ENCODE measurements at regions not wholly inside any gene's neighbourhood (a gene's known extent, or its start where the extent isn't known, plus 50 kb on each side); places are given as distances from the start of the nearest gene placed in this dataset.

DNA sequence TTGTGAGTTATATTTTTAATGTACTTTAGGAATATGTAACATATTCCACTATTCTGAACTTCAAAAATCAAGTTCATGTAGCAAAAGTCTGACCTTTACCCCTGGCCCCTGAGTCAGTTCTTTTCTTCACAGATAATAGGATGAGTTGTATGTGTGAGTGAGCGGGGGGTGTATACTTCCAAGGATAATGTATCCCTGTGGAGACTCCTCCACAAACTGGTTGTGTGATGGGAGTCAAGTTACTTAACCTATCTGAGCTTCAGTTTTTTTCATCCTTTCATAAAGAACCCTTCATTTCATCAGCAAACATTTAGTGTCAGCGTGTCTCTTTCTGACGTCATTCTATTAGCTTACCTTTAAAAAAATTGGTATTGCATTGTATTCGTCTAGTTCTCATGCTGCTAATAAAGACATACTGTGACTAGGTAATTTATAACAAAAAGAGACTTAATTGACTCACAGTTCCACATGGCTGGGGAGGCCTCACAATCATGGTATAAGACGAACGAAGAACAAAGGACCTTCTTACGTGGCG lies 288.1 kb upstream of the GPC6 start:
- DNase-seq (no peak), ATAC-seq (no peak)
- no peaks in the 10 kb centered on the region for H3K4me1 Mint-ChIP-seq
- no peaks in the 10 kb centered on the region for H3K27me3 Mint-ChIP-seq
- no peak overlapping the region for H3K4me3 Mint-ChIP-seq
- H3K9me3 ChIP-seq (ENCODE audit: control insufficient read depth, low read length, poor library complexity, severe bottlenecking): no peaks in the 10 kb centered on the region
- H3K36me3 Mint-ChIP-seq (ENCODE audit: low read depth): no peaks in the 10 kb centered on the region
- H3K27ac Mint-ChIP-seq: no peak overlapping the region

- no peak overlapping the region for H3K4me3 Mint-ChIP-seq
- H3K27ac Mint-ChIP-seq: no peak overlapping the region
- H3K9me3 ChIP-seq (ENCODE audit: control insufficient read depth, low read length, poor library complexity, severe bottlenecking): no peaks in the 10 kb centered on the region
- no peaks in the 10 kb centered on the region for H3K4me1 Mint-ChIP-seq
- DNase-seq: no peak
- no peaks in the 10 kb centered on the region for H3K27me3 Mint-ChIP-seq
- H3K36me3 Mint-ChIP-seq (ENCODE audit: low read depth): no peaks in the 10 kb centered on the region
- ATAC-seq: no peak
These were observed 285.4 kb upstream of the GPC6 start for GRCh38 chr13:92941167-92941566.

DNA sequence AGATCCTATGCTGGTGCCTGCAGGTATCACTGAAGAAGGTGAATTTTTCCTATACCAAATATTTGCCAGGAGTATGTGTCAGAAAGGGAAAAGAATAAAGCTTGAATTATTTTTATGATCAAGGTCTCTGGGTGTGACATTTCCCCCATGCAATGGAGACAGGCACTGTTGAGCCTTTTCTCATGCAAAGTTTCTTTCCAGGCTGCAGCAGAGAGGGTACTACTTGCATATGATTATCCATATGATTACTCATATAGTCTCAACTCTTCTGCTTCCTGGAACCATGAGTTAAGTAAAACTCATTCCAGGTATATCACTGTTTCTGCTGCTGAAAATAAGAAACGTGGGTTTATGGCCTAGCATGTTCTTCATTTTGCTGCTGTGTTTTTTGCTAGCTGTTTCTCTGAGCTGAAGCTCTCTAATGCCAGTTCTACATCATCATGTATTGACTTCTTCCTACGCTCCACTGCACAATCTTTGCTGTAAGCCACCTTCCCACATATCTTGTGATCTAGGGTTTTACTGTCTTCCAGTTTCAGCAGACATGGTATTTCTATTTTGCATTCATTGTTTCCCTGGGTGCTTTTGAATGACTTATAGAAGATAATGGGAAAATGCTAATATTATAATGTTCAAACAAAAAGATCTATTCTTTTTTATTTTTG lies 278.7 kb upstream of the GPC6 start:
- DNase-seq: no peak
- H3K36me3 Mint-ChIP-seq (ENCODE audit: low read depth): no peaks in the 10 kb centered on the region
- ATAC-seq: no peak
- no peaks in the 10 kb centered on the region for H3K4me1 Mint-ChIP-seq
- no peaks in the 10 kb centered on the region for H3K9me3 ChIP-seq (ENCODE audit: control insufficient read depth, low read length, poor library complexity, severe bottlenecking)
- H3K4me3 Mint-ChIP-seq: no peak overlapping the region
- H3K27ac Mint-ChIP-seq: no peak overlapping the region
- H3K27me3 Mint-ChIP-seq: no peaks in the 10 kb centered on the region

GRCh38 chr13:92950771-92951170 lies 275.8 kb upstream of the GPC6 start:
- H3K36me3 Mint-ChIP-seq (ENCODE audit: low read depth): no peaks in the 10 kb centered on the region
- no peaks in the 10 kb centered on the region for H3K27me3 Mint-ChIP-seq
- ATAC-seq (no peak), DNase-seq (no peak)
- H3K9me3 ChIP-seq (ENCODE audit: control insufficient read depth, low read length, poor library complexity, severe bottlenecking): no peaks in the 10 kb centered on the region
- no peaks in the 10 kb centered on the region for H3K4me1 Mint-ChIP-seq
- no peak overlapping the region for H3K4me3 Mint-ChIP-seq
- no peak overlapping the region for H3K27ac Mint-ChIP-seq

DNA sequence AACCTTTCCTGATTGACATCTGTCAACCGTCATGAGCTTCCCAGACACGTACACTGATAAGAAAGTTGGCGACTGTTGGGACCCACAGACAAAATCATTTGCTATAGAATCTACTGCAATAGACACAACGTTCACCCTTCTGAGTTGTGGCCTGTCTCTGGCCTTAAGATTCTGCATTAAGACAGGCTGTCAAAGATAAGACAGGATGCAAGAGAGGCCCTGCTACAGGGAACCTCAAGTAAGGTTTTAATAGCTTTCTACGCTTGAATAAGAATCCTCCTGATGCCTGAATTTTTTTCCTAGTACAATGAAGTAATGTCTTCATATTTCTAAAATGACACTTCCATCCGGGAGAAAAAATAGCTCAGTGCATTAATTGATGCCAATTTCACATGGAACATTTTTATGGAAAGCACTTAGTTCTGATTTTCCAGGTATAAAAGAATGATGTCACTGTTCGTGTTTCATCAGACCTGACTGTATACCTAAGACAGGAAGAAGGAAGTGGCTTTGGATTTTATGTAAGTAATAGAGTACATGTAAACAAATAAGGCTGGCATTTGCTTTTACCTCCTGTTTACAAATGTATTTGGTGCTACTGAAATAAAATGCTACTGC lies 275.2 kb upstream of the GPC6 start:
- Mint-ChIP-seq H3K4me3 (no peak overlapping the region), H3K27me3 (no peaks in the 10 kb centered on the region), H3K27ac (no peak overlapping the region), H3K4me1 (no peaks in the 10 kb centered on the region), H3K36me3 (ENCODE audit: low read depth) (no peaks in the 10 kb centered on the region)
- ATAC-seq (no peak), DNase-seq (no peak)
- no peaks in the 10 kb centered on the region for H3K9me3 ChIP-seq (ENCODE audit: control insufficient read depth, low read length, poor library complexity, severe bottlenecking)

DNA sequence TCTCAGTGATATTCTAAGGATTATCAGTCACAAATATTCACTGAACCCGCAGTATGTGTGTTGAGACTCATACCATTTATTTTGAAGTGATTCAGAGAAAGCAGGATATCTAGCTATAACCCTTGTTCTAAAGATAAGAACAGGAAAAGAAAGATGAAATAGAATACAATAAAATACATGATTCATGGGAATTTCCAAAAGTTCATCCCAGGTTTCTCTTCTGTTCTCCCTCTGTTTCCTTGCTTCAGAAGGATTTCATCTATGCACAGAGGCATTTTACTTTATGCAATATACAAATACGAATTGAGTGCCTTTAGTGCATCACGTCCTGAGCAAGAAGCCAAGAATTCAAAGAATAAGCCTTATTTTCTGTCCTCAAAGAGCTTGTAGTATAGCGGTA lies 274.4 kb upstream of the GPC6 start:
- no peaks in the 10 kb centered on the region for H3K27me3 Mint-ChIP-seq
- no peak overlapping the region for H3K27ac Mint-ChIP-seq
- no peak for DNase-seq
- H3K36me3 Mint-ChIP-seq (ENCODE audit: low read depth): no peaks in the 10 kb centered on the region
- no peaks in the 10 kb centered on the region for H3K9me3 ChIP-seq (ENCODE audit: control insufficient read depth, low read length, poor library complexity, severe bottlenecking)
- H3K4me3 Mint-ChIP-seq: no peak overlapping the region
- no peak for ATAC-seq
- H3K4me1 Mint-ChIP-seq: no peaks in the 10 kb centered on the region

- DNase-seq: no peak
- ATAC-seq: no peak
- H3K27ac Mint-ChIP-seq: no peak overlapping the region
- no peaks in the 10 kb centered on the region for H3K9me3 ChIP-seq (ENCODE audit: control insufficient read depth, low read length, poor library complexity, severe bottlenecking)
- H3K4me3 Mint-ChIP-seq: no peak overlapping the region
- no peaks in the 10 kb centered on the region for H3K27me3 Mint-ChIP-seq
- H3K4me1 Mint-ChIP-seq: no peaks in the 10 kb centered on the region
- no peaks in the 10 kb centered on the region for H3K36me3 Mint-ChIP-seq (ENCODE audit: low read depth)
These were observed 271.9 kb upstream of the GPC6 start for GRCh38 chr13:92954746-92955145.

GRCh38 chr13:92959790-92960189 lies 266.8 kb upstream of the GPC6 start:
- no peak for ATAC-seq
- no peak for DNase-seq
- Mint-ChIP-seq H3K27me3 (no peaks in the 10 kb centered on the region), H3K4me1 (no peaks in the 10 kb centered on the region), H3K27ac (no peak overlapping the region), H3K36me3 (ENCODE audit: low read depth) (no peaks in the 10 kb centered on the region), H3K4me3 (no peak overlapping the region)
- H3K9me3 ChIP-seq (ENCODE audit: control insufficient read depth, low read length, poor library complexity, severe bottlenecking): no peaks in the 10 kb centered on the region

DNA sequence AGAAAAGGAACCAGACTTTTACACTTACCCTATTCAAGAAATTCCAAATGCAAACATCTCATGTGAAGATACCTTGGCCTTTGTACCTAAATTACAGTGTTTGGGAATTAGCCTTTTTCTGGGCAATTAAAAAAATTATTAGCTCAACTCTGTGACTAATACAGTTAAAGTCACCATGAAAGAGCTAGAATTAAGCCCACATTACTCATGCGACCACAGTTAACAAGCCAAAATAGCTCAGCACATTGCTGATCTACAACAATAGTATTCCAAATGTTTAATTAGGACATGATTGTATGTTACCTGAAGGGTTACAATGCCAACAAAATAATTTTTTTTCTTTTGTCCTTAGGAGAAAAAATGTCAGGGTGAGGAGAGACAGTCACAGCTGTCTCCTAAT lies 263.6 kb upstream of the GPC6 start:
- Mint-ChIP-seq H3K27ac (no peak overlapping the region), H3K4me1 (no peaks in the 10 kb centered on the region), H3K27me3 (no peaks in the 10 kb centered on the region), H3K36me3 (ENCODE audit: low read depth) (no peaks in the 10 kb centered on the region), H3K4me3 (no peak overlapping the region)
- no peaks in the 10 kb centered on the region for H3K9me3 ChIP-seq (ENCODE audit: control insufficient read depth, low read length, poor library complexity, severe bottlenecking)
- ATAC-seq (no peak), DNase-seq (no peak)

DNA sequence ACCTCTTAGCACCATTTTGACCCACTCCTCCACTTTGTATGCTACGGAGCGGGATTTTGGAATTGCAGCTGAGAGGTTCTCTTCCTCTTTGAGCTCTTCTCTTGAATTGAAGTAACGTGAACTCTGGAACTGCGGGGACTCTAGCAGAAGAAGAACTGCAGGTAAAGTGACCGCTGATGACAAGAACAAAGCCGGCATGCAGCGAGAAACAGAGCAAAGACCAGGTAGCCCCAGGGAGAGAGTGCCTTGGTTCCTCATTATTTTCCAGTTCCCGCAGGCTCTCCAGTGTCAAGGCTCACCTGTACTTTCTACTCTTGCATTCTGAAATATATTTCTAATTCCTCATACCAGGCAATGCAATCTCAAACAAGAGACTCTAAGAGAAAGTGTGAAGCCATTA lies 260.3 kb upstream of the GPC6 start:
- ATAC-seq (no peak), DNase-seq (no peak)
- no peak overlapping the region for H3K27ac Mint-ChIP-seq
- no peak overlapping the region for H3K4me3 Mint-ChIP-seq
- no peaks in the 10 kb centered on the region for H3K9me3 ChIP-seq (ENCODE audit: control insufficient read depth, low read length, poor library complexity, severe bottlenecking)
- H3K27me3 Mint-ChIP-seq: no peaks in the 10 kb centered on the region
- H3K36me3 Mint-ChIP-seq (ENCODE audit: low read depth): no peaks in the 10 kb centered on the region
- H3K4me1 Mint-ChIP-seq: no peaks in the 10 kb centered on the region

DNA sequence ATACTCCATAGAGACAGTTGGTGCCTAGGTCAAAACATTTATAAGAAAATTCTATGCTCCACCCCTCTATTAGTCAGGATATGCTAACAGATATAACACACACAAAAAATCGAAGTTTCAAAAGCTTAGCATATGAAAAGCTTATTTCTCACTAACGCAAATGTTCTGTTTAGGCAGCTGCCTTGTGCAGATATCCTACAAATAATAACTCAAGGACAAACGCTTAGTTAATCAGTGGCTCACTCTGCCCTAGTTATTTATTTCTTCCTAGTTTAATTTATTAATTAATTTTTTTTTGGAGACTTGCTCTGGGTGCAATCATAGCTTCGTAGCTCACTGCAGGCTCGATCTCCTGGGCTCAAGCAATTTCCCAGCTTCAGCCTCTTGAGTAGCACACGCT lies 259.7 kb upstream of the GPC6 start:
- no peak overlapping the region for H3K27ac Mint-ChIP-seq
- no peak overlapping the region for H3K4me3 Mint-ChIP-seq
- ATAC-seq: no peak

DNA sequence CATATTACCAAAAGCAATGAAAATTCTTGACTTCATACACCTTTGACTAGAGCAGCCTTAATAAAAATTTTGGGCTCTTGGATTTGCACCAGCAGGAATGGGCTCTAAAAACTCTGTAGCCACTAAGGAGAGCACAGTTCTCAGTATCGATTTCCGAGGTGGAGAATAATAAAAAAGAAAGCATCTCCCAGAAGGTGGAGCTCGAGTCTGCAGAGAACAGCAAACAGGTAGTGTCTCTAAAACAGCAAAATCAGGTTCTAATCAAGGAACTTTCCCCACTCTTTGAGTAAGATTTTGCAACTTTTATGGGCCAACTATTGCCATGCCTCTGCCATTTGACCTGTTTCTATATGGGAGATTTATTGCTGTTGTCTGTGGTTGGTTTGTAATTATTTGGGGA lies 258.7 kb upstream of the GPC6 start:
- Mint-ChIP-seq H3K27me3 (no peaks in the 10 kb centered on the region), H3K36me3 (ENCODE audit: low read depth) (no peaks in the 10 kb centered on the region)
- no peak for ATAC-seq

More for the DNA sequence above, 259.7 kb upstream of the GPC6 start:
- H3K4me1 Mint-ChIP-seq: no peaks in the 10 kb centered on the region
- H3K9me3 ChIP-seq (ENCODE audit: control insufficient read depth, low read length, poor library complexity, severe bottlenecking): no peaks in the 10 kb centered on the region
- no peaks in the 10 kb centered on the region for H3K36me3 Mint-ChIP-seq (ENCODE audit: low read depth)
- H3K27me3 Mint-ChIP-seq: no peaks in the 10 kb centered on the region
- no peak for DNase-seq

DNA sequence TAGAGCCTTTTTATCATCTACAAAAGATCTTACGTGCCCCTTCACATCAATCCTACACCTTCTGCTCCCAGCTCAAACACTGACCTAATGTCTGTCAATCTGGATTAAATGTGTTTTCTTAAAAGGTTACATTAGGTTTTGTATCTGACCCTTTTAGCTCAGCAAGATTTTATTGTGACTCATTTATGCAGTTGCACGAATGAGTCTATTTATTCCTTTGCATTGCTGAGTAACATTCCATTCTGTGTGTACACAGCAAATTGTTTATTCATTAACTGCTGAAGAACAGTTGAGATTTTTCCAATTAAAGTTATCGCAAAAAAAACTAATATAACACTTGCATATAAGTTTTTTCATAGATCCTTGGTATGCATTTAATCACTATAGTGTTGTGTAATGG lies 253.9 kb upstream of the GPC6 start:
- Mint-ChIP-seq H3K4me3 (no peak overlapping the region), H3K4me1 (no peaks in the 10 kb centered on the region), H3K27ac (no peak overlapping the region), H3K27me3 (no peaks in the 10 kb centered on the region), H3K36me3 (ENCODE audit: low read depth) (no peaks in the 10 kb centered on the region)
- DNase-seq (no peak), ATAC-seq (no peak)
- no peaks in the 10 kb centered on the region for H3K9me3 ChIP-seq (ENCODE audit: control insufficient read depth, low read length, poor library complexity, severe bottlenecking)

More for the DNA sequence above, 258.7 kb upstream of the GPC6 start:
- DNase-seq: no peak
- no peaks in the 10 kb centered on the region for H3K9me3 ChIP-seq (ENCODE audit: control insufficient read depth, low read length, poor library complexity, severe bottlenecking)
- no peak overlapping the region for H3K4me3 Mint-ChIP-seq
- H3K4me1 Mint-ChIP-seq: no peaks in the 10 kb centered on the region
- H3K27ac Mint-ChIP-seq: no peak overlapping the region

DNA sequence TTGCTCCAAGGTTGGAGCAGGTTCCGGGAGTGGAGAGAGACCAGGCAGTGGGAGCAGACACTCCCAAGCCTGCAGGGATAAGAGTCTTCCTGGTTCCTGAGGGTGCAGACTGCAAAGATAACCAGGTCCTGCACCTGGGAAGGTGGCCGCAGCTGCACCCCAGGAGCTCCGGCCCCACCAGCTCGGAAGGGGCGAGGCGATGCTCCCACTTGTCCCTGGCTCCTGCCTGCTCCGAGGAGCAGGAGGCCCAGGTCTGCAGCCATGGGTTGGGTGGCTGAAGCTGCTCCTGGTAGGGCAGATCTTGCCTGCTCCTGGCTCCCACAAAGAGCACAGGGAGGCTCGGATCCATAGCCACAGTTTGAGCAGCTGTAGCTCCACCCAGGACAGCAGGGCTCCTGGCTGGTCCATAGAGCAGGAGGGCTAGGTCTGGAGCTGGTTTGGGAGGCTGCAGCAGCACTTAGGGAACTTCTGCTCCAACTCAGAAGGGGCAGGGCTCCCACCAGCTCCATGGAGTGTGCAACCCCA lies 251.6 kb upstream of the GPC6 start:
- Mint-ChIP-seq H3K4me3 (no peak overlapping the region), H3K27me3 (no peaks in the 10 kb centered on the region), H3K4me1 (no peaks in the 10 kb centered on the region), H3K27ac (no peak overlapping the region), H3K36me3 (ENCODE audit: low read depth) (no peaks in the 10 kb centered on the region)
- no peak for DNase-seq
- H3K9me3 ChIP-seq (ENCODE audit: control insufficient read depth, low read length, poor library complexity, severe bottlenecking): no peaks in the 10 kb centered on the region
- ATAC-seq: no peak
